Ramos (cell line): ENCODE measurements at regions not wholly inside any gene's neighbourhood (a gene's known extent, or its start where the extent isn't known, plus 50 kb on each side); places are given as distances from the start of the nearest gene placed in this dataset.
"Not testable (repeated sequence)": the region's sequence is repeated elsewhere in the genome, so short reads cannot be mapped to it uniquely, and the experiment has no call there.

Source experiments
- in situ Hi-C: fragments of 300-500 bp; cut with MboI; formaldehyde crosslinking; loops from one replicate; pipeline ENCODE4 v1.14.3; 2022; ENCODE audit warnings: low sequenced_read_pairs; ENCODE audit not compliant: unreplicated experiment

GRCh38 chr2:58319481-58319880, 78.4 kb upstream of the FANCL start:
- in situ Hi-C loops: no loop called here

DNA sequence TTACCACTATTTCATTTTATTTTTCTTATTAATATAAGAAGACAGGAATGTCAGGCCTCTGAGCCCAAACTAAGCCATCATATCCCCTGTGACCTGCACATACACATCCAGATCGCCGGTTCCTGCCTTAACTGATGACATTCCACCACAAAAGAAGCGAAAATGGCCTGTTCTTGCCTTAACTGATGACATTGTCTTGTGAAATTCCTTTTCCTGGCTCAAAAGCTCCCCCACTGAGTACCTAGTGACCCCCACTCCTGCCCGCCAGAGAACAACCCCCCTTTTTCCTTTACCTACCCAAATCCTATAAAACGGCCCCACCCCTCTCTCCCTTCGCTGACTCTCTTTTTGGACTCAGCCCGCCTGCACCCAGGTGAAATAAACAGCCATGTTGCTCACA, 77.8 kb upstream of the FANCL start:
- in situ Hi-C loops: not testable (repeated sequence)

DNA sequence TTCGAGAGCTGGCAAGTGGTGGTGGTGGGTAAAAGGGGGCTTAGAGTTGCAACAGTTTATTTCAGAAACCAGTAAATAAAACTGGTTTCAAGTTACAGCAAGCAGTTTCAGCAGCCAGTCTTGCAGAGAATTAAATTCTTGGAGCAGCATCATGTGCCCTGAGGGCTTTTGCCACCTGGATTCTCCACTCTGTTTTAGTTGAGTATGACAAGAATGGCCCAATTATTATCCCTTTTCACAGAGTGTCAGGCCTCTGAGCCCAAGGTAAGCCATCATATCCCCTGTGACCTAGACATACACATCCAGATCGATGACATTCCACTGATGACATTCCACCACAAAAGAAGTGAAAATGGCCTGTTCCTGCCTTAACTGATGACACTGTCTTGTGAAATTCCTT, 72.8 kb upstream of the FANCL start:
- in situ Hi-C loops: no loop called here

DNA sequence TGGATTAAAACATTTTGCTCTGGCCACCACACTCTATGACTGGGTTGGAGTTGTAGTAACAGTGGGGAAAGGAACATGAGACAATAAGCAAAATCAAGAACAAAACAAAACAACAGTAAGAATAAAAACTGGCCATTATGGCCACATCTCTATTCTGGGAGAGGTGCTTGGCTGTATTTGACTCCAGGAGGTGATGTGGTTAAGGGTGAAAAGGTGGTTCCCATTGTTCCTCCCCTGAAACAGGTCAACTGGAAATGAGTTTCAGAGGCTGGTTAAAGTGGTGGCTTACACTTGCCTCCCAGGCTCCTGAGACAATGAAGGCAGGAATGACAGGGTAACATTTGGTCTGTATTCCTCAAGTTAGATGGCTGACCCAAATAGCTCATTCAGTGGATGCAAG, 67.3 kb upstream of the FANCL start:
- in situ Hi-C loops: no loop called here

GRCh38 chr2:58304843-58305242, 63.7 kb upstream of the FANCL start:
- in situ Hi-C loops: no loop called here

DNA sequence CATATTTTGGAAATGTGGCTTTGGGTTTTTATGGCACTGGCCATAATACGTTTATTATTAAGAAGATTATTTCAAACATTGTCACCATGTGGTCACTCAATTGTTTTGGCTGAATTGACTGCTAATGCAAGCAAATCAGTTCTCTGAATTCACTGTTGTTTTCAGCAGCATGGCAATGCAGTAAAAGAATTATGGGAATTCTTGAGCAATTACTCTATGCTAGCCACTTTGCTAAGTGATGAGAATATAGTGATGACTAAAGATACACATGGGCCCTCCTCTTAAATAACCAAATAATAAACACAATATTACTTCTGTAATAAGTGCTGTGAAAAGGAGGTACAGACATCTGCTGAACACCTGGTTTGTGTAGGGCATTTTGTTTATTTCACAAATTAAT, 58.0 kb upstream of the FANCL start:
- in situ Hi-C loops: no loop called here

- in situ Hi-C loops: no loop called here
Measured at GRCh38 chr2:58293056-58293455, 51.9 kb upstream of the FANCL start.

GRCh38 chr2:58291726-58292438, 50.8 kb upstream of the FANCL start:
- in situ Hi-C loops: no loop called here
